PC-9 (cell line): ENCODE measurements at regions not wholly inside any gene's neighbourhood (a gene's known extent, or its start where the extent isn't known, plus 50 kb on each side); places are given as distances from the start of the nearest gene placed in this dataset.

Source experiments
- BruUV-seq: library from RNA; stranded (reverse); fragments of 400-500 nt; replicated peaks from 2 replicates; lab custom pipeline; 2021; lab: Mats Ljungman, UMichigan
- CTCF ChIA-PET: fragments of 300-600 bp; sonication (Branson Sonifier 250); formaldehyde crosslinking; loops from one replicate; lab custom pipeline; 2022; ENCODE audit warnings: antibody characterized with exemption; lab: Charles Lee
- POLR2A ChIA-PET: fragments of 300-600 bp; sonication (Branson Sonifier 250); formaldehyde crosslinking; loops from one replicate; lab custom pipeline; 2022; ENCODE audit warnings: antibody characterized with exemption; ENCODE audit not compliant: unreplicated experiment; lab: Charles Lee
- DNase-seq, 2 experiments: peaks; one replicate each; pipeline versions ENCODE4 v3.0.0 to v3.0.0-alpha.2; 2015 to 2022; ENCODE audit warnings: mixed read lengths in 1 of 2
- H2AFZ ChIP-seq: fragments of 200-600 bp; sonication (generic); 2 replicates; pipeline ENCODE4 v1.8.1; 2017; ENCODE audit warnings: antibody characterized with exemption
- H3F3A ChIP-seq: fragments of 200-600 bp; sonication (generic); 2 replicates; pipeline ENCODE4 v1.8.1; 2017; ENCODE audit warnings: antibody characterized with exemption, mild to moderate bottlenecking, low read depth; ENCODE audit not compliant: insufficient read depth
- H3K27ac ChIP-seq: fragments of 200-600 bp; sonication (generic); 2 replicates; pipeline ENCODE4 v1.6.1; 2016; ENCODE audit warnings: mixed run types
- H3K27me3 ChIP-seq: fragments of 200-600 bp; sonication (generic); 2 replicates; pipeline ENCODE4 v1.6.1; 2016; ENCODE audit warnings: low read depth, mixed run types; ENCODE audit not compliant: insufficient read depth
- H3K36me3 ChIP-seq: fragments of 200-600 bp; sonication (generic); 2 replicates; pipeline ENCODE4 v1.6.1; 2016; ENCODE audit warnings: low read depth, mixed run types
- H3K4me1 ChIP-seq: fragments of 200-600 bp; sonication (generic); replicated peaks from 2 replicates; pipeline ENCODE4 v1.6.1; 2016; ENCODE audit warnings: mixed run types; ENCODE audit not compliant: insufficient read depth
- H3K4me2 ChIP-seq: fragments of 200-600 bp; sonication (generic); 2 replicates; pipeline ENCODE4 v1.6.1; 2017; ENCODE audit warnings: mixed run types
- H3K4me3 ChIP-seq: fragments of 200-600 bp; sonication (generic); 2 replicates; pipeline ENCODE4 v1.6.1; 2016; ENCODE audit warnings: mixed run types
- H3K79me2 ChIP-seq: fragments of 200-600 bp; sonication (generic); 2 replicates; pipeline ENCODE4 v1.6.1; 2017; ENCODE audit warnings: low read depth, mixed run types
- H3K9me2 ChIP-seq: fragments of 200-600 bp; sonication (generic); 2 replicates; pipeline ENCODE4 v1.8.1; 2017; ENCODE audit warnings: mild to moderate bottlenecking; ENCODE audit not compliant: insufficient read depth
- H3K9me3 ChIP-seq: fragments of 200-600 bp; sonication (generic); 2 replicates; pipeline ENCODE4 v1.8.1; 2016; ENCODE audit warnings: low read depth; ENCODE audit not compliant: insufficient read depth
- H4K20me1 ChIP-seq: fragments of 200-600 bp; sonication (generic); 2 replicates; pipeline ENCODE4 v1.8.1; 2017; ENCODE audit not compliant: insufficient read depth
- EZH2 ChIP-seq: fragments of 200-600 bp; sonication (generic); IDR thresholded peaks from 2 replicates; pipeline ENCODE4 v1.8.0; 2017; ENCODE audit warnings: antibody characterized with exemption, low read depth
- intact Hi-C: fragments of 100-400 bp; cut with micrococcal nuclease; formaldehyde crosslinking; loops from one replicate; pipeline ENCODE4 v1.10.0; 2022; ENCODE audit not compliant: unreplicated experiment
- TF ChIP-seq, protein P1 (sequence below): fragments of 200-600 bp; sonication (generic); conservative IDR thresholded peaks from 2 replicates; pipeline ENCODE4 v1.6.1; 2017; ENCODE audit warnings: mixed run types, antibody characterized with exemption, mild to moderate bottlenecking, moderate library complexity

DNA sequence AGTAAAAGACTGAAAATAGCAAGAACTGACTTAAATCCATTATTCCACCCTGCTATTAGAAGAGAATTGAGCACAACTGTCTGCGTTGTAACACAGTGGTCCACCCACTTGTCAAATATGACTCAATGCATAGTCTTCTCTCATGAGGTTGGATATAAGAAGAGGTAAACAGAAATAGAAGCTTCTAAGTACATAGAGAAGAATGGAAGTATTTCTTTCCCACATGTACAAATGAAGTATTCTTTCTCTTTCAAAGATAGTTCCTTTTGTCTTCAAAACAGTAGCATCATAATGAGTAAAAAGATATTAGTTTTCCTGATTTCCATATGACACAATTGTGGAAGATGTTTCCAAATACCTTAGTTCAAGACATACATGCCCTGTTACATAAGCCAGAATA is 348.6 kb upstream of the CCDC54 start:
- no TSS peak for BruUV-seq
- H3K27me3 ChIP-seq, result no peaks in the 10 kb centered on the region
- CTCF ChIA-PET, result no interaction called here

DNA sequence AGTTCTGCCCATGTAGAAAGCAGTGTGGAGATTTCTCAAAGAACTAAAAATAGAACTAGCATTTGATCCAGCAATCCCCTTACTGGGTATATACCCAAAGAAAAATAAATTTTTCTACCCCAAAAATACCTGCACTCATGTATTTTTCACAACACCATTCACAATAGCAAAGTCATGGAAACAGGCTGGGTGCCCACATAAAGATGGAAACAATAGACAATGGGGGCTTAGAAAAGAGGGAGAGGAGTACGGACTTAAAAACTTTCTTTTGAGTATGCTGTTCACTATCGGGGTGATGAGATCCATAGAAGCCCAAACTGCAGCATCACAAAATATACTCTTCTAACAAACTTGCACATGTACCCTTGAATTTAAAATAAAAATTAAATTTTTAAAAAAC is 345.1 kb upstream of the CCDC54 start:
- TF ChIP-seq, protein P1, sequence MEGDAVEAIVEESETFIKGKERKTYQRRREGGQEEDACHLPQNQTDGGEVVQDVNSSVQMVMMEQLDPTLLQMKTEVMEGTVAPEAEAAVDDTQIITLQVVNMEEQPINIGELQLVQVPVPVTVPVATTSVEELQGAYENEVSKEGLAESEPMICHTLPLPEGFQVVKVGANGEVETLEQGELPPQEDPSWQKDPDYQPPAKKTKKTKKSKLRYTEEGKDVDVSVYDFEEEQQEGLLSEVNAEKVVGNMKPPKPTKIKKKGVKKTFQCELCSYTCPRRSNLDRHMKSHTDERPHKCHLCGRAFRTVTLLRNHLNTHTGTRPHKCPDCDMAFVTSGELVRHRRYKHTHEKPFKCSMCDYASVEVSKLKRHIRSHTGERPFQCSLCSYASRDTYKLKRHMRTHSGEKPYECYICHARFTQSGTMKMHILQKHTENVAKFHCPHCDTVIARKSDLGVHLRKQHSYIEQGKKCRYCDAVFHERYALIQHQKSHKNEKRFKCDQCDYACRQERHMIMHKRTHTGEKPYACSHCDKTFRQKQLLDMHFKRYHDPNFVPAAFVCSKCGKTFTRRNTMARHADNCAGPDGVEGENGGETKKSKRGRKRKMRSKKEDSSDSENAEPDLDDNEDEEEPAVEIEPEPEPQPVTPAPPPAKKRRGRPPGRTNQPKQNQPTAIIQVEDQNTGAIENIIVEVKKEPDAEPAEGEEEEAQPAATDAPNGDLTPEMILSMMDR, result no peak
- TF ChIP-seq EZH2, result no peak
- ChIA-PET CTCF (no interaction called here), POLR2A (no interaction called here)
- H3K9me3 ChIP-seq, result no peaks in the 10 kb centered on the region
- no peaks in the 10 kb centered on the region for H3F3A ChIP-seq
- no peaks in the 10 kb centered on the region for H3K36me3 ChIP-seq
- H3K4me1 ChIP-seq, result no peaks in the 10 kb centered on the region
- DNase-seq, result no peak
- no peak overlapping the region for H3K4me3 ChIP-seq
- no peaks in the 10 kb centered on the region for H3K27me3 ChIP-seq
- H3K27ac ChIP-seq, result no peak overlapping the region
- no peaks in the 10 kb centered on the region for H3K79me2 ChIP-seq
- H4K20me1 ChIP-seq, result no peaks in the 10 kb centered on the region
- H3K9me2 ChIP-seq, result no peaks in the 10 kb centered on the region
- H3K4me2 ChIP-seq, result no peak overlapping the region
- no TSS peak for BruUV-seq
- H2AFZ ChIP-seq, result no peak overlapping the region
- intact Hi-C loops, result no loop called here

More for the DNA sequence above, 348.6 kb upstream of the CCDC54 start:
- Histone ChIP-seq H3K4me1 (no peaks in the 10 kb centered on the region), H3K4me3 (no peak overlapping the region), H3K9me3 (no peaks in the 10 kb centered on the region), H3F3A (no peaks in the 10 kb centered on the region), H4K20me1 (no peaks in the 10 kb centered on the region), H3K36me3 (no peaks in the 10 kb centered on the region), H3K79me2 (no peaks in the 10 kb centered on the region), H3K4me2 (no peak overlapping the region), H3K9me2 (no peaks in the 10 kb centered on the region), H2AFZ (no peak overlapping the region), H3K27ac (no peak overlapping the region)
- POLR2A ChIA-PET, result no interaction called here
- TF ChIP-seq, protein P1, result no peak
- TF ChIP-seq EZH2, result no peak
- intact Hi-C loops, result no loop called here
- no peak for DNase-seq

DNA sequence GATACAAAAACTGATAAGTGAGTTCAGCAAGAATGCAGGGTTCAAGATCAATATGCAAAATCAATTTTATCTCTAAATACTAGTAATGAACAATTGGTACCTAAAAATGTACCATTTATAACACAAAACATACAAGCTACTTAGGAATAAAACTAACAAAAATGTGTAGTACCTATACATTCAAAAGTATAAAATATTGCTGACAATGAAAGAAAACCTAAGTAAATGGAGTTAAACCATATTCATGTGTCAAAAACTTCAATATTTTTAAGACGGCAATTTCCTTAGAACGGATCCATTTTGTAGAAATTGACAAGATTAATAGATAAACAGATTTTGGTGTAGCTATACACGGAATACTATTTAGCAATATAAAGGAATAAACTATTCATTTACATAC is 343.1 kb upstream of the CCDC54 start:
- no peaks in the 10 kb centered on the region for H3K9me3 ChIP-seq
- H3K4me3 ChIP-seq, result no peak overlapping the region
- BruUV-seq, result no TSS peak
- no peak overlapping the region for H3K4me2 ChIP-seq
- H3K79me2 ChIP-seq, result no peaks in the 10 kb centered on the region
- no peak overlapping the region for H3K27ac ChIP-seq
- H3K36me3 ChIP-seq, result no peaks in the 10 kb centered on the region
- DNase-seq, result no peak
- H4K20me1 ChIP-seq, result no peaks in the 10 kb centered on the region
- ChIA-PET POLR2A (no interaction called here), CTCF (no interaction called here)
- no peaks in the 10 kb centered on the region for H3K9me2 ChIP-seq
- H3K27me3 ChIP-seq, result no peaks in the 10 kb centered on the region
- no peaks in the 10 kb centered on the region for H3F3A ChIP-seq
- intact Hi-C loops, result no loop called here
- TF ChIP-seq, protein P1, result no peak
- no peak for TF ChIP-seq EZH2
- H3K4me1 ChIP-seq, result no peaks in the 10 kb centered on the region
- no peak overlapping the region for H2AFZ ChIP-seq
